ENCODE measurements at regions not wholly inside any gene's neighbourhood (a gene's known extent, or its start where the extent isn't known, plus 50 kb on each side); places are given as distances from the start of the nearest gene placed in this dataset.

DNA sequence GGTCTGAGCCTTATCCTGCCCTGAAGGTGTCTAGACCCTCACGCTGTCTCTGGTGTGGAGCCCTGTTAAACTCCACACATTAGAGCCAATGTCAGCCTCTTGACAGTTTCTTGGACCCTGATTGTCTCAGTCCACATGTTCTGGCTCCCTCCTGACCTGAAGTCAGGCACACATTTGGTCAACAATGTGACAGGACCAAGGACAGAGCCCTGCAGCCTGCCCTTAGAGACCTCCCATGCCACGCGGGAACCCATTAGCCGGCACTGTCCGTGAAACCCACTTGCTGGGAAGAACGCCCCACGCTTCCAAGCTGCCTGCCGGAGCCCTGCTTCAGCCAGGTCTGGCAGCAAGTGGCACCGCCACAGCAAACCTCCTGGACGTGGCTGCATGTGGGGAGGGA is 162.7 kb upstream of the LINGO1 start:
- H3K27ac ChIP-seq, result no peak overlapping the region
- TF ChIP-seq, protein P1, sequence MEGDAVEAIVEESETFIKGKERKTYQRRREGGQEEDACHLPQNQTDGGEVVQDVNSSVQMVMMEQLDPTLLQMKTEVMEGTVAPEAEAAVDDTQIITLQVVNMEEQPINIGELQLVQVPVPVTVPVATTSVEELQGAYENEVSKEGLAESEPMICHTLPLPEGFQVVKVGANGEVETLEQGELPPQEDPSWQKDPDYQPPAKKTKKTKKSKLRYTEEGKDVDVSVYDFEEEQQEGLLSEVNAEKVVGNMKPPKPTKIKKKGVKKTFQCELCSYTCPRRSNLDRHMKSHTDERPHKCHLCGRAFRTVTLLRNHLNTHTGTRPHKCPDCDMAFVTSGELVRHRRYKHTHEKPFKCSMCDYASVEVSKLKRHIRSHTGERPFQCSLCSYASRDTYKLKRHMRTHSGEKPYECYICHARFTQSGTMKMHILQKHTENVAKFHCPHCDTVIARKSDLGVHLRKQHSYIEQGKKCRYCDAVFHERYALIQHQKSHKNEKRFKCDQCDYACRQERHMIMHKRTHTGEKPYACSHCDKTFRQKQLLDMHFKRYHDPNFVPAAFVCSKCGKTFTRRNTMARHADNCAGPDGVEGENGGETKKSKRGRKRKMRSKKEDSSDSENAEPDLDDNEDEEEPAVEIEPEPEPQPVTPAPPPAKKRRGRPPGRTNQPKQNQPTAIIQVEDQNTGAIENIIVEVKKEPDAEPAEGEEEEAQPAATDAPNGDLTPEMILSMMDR (conservative IDR thresholded peaks at IDR 0.05), result no peak

DNA sequence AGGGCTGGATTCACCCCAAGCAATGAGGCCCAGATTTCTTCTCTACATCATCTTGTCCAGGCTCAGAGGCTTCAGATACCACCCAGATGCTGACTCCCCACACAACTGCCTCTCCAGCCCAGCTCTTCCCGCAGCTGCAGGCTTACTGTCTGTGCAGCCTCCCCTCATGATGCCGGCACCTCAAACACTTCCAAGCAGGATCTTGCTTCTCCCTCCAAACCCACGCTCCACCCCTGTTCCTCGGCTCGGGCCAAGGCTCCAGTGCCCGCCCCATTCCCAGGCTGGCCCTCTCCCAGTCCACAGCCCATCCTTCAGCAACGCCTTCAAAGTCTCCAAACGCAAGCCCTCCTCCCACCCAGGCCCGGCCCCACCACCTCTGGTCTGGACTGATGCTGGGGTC is 159.2 kb upstream of the LINGO1 start:
- TF ChIP-seq, protein P1 (conservative IDR thresholded peaks at IDR 0.05), result no peak
- no peak overlapping the region for H3K27ac ChIP-seq

DNA sequence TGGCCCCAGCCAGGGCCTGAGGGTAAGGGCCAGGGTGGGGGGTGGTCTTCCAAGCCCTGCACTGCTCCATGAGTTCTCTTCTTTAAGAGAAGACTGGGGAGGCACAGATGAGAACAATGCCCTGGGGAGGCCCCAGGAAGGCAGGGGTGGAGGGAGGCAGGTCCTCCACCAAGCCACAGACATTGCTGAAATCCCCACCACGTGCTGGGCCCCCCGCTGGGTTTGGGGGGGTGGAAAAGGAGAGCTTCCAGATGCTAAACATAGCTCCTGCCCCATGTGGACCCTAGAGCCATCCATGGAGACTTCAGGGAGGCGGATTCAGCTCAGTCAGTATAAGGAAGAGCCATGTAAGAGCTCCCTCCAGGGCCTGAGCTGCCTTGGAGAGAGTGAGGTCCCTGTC is 157.8 kb upstream of the LINGO1 start:
- no peak overlapping the region for H3K27ac ChIP-seq
- TF ChIP-seq, protein P1 (conservative IDR thresholded peaks at IDR 0.05), result no peak

DNA sequence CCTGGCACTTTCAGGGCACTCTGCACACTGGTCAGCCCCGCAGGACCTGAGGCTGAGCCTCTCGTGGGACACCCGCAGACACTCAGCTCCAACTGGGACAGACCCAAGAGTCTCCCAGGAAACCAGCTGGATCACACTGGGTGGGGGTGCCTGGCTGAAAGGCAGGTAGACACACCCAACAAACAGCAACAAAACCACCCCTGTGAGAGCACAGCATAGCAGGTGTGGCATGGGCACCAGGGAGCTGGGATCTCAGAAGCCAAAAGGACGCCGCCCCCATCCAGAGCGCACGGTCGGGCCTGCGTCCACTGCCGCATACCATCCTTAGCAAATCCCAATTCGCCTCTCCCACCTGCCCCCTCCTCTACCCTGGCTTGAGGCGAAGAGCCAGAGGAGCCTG is 154.2 kb upstream of the LINGO1 start:
- no peak overlapping the region for H3K27ac ChIP-seq
- TF ChIP-seq, protein P1 (conservative IDR thresholded peaks at IDR 0.05), result no peak

DNA sequence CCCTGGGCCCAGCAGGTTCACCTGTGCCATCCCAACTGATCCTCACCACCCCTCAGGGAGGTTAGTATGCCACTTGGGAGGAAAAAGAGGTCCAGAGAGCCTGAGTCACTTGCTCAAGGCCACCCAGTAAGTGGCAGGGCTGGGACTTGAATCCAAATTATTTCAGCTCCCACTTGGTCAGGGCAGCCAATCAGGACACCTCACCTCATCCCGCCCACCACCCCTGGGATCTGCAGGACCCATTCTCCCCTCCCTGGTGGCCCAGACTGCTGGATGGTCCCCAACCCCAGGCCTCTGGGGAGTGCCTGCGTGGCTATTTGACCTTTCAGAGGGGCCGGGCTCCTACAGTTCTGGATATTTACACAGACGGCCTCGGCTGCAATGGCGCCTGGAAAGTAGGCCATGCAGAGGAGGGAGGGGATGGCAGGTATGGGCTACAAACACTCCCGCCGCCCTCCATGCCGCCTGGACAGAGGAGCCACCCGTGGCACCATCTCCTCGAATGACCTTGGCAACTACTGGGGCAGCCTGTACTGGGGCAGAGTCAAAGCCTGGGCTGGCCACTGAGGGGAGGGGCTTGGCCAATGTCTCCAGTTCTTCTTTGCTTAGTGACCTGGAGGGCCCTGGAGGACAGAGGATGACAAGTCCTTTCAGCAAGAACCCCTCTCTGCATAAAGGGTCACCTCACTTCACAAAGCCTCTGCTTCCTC is 153.6 kb upstream of the LINGO1 start:
- TF ChIP-seq, protein P1 (conservative IDR thresholded peaks at IDR 0.05), result no peak
- H3K27ac ChIP-seq, result no peak overlapping the region

DNA sequence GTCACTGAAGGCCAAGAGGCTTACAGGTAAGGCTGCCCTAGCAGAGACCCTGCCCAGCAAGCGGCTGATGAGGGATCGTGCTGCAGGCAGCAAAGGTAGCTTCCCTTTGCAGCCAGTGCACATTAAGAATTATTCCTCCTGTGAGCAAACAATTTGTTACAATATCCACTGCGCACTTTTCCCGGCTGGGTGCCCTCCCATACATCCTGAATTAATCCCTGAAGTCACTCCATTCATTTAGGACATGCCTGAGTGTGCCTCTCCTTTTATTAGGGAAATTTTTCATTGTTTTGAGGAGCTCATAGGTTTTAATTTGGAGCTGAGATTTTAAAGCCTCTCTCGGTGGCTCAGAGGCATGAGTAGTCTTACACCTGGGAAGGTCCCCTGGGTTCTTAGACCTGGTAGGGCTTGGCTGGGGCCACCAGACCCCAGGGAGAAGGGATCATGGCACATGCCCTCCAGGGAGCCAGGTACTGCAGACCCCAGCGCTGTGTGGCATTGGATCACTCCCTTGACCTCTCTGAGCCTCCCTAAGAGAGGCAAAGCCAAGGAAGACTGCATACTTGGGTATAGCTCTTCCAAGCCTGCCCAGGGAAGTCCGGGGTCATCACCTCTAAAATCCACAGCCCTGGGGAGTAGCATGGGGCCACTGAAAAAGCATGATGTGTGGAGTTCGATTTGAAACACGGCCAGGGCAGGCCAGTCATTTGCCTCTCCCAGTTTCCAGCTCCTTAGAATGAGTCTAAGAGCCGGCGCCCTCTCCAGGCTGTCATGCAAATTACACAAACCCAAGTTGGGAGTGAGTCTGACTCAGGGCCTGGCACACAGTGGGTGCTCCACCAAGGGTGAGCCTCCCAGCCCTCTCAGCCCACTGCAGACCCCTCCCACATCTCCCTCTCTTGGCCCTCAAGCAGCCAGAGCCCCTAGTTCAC is 151.9 kb upstream of the LINGO1 start:
- TF ChIP-seq, protein P1 (conservative IDR thresholded peaks at IDR 0.05), result peak; percentile 35; the same call in 1 of the 2 replicates
- peak overlapping the region; percentile 1; the same call in 1 of the 2 replicates for H3K27ac ChIP-seq

DNA sequence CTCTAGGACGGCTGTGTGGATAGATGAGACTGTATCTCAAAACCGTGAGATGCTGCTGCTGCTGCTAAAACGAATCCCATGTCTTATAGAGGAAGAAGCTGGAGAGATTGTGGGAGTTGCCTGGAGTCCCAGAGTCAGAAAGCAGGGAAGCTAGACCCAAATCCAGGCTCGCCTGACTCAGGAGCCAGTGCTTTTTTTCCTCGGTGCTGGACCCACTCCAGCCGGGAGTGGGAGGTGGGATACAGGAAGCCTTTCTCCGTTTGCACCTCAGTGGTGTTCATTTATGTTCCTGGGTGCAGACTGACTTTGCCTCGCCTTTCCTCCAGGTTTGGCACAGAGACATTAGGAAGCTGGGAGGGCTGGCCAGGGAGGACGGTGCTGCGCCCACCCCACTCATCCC is 150.9 kb upstream of the LINGO1 start:
- TF ChIP-seq, protein P1 (conservative IDR thresholded peaks at IDR 0.05), result no peak
- H3K27ac ChIP-seq, result no peak overlapping the region

Measured in VCaP (cell line).